A204.1 (cell line): ENCODE measurements at regions not wholly inside any gene's neighbourhood (a gene's known extent, or its start where the extent isn't known, plus 50 kb on each side); places are given as distances from the start of the nearest gene placed in this dataset.
"Not testable (repeated sequence)": the region's sequence is repeated elsewhere in the genome, so short reads cannot be mapped to it uniquely, and the experiment has no call there.

Experiments used
- FAIRE-seq: peaks from 2 replicates; lab custom pipeline; 2012; peaks lifted over from hg19 to GRCh38; lab: Jason Lieb, UNC

DNA sequence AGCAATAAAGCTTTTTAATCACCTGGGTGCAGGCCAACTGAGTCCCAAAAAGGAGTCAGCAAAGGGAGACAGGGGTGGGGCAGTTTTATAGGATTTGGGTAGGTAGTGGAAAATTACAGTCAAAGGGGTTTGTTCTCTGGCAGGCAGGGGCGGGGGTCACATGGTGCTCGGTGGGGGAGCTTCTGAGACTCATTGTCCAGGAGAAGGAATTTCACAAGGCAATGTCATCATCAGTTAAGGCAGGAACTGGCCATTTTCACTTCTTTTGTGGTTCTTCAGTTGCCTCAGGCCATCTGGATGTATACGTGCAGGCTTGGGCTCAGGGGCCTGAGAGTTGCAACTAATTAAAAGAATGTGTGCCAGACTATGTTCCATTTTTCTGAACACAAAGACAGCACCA lies 147.5 kb upstream of the SCN7A start:
- FAIRE-seq: not testable (repeated sequence)

DNA sequence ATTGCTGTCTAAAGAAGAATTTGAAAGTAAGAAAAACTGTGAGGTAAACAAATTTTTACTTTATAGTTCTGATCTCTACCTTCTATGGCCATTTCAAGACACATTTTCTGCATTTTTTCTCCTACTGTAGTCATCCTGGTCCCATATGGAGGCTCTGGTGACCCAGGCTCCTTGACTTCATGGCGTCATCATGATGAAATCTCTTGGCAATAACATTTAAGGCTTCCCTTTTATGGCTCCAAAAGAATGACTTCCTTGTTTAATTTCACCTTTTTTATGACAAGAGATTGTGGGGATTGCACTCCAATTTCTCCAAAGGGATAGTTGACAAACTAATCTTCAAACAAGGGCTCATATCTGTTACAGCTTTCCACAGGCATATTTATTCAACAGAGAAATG lies 143.0 kb upstream of the SCN7A start:
- no peak for FAIRE-seq

DNA sequence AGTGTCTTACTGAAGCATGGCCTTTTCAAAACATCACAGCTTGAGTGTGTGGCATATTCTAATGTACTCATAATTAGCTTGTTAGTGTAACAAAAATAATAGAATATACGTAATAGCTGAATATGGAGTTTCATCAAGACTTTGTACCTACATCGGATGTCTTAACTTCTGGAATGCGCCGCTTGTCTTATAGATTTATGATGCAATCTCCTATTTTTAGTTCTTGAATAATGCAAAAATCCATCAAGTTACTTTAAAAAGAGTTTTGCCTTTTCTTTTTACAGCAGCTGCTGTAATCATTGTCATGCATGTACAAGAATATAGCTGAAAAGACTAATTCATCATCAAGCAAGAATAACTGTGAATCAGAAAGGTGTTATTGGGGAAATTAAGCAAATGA lies 140.7 kb upstream of the SCN7A start:
- FAIRE-seq: no peak

DNA sequence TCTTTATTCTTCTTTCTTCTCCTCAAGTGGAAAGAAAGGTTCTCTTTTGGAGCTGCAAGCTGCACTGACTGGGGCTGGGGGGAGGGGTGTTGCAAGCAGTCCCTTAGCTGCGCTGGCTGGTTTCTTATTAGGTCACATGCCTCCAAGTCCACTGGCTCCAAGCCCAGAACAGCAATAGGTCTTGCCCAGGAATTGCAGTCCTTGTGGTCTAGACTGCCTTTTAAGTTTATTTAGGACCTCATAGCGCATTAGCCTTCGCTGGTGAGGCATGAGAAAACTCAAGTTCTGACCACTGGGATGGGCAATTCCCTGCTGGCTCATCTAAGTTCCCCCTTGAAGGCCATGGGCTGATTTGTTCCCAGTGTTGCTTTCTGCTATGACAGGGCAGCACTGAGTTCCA lies 138.6 kb upstream of the SCN7A start:
- FAIRE-seq: no peak

DNA sequence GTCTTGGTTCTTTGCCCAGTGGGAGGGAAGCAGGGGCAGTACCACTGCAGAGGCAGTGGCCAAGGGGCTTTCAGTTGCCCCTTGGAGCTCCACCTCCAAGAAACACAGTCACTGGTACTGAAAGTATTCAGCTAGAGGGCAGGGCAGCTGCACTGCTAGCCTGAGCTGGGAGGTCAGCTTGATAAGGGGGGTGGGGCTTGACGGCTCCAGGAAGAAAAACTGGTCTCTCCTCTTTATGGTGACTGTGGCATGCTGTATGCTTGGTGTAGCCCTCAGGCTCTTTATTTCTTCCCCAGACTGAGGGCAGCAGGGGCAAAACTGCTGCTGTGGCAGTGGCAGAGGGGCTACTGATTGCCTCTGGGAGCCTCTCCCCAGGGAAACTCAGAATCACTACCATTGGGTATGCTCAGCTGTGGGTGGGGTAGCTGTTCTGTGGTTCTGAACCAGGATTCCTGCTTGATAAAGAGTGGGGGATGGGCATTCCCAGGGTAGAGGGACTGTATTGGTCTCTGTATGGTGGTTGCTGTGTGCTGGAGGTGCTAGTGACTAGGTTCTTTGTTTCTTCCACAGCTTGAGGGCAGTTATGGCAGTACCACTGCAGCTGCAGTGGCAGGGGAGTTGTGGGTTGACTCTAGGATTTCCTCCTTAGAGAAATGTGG lies 134.6 kb upstream of the SCN7A start:
- no peak for FAIRE-seq

DNA sequence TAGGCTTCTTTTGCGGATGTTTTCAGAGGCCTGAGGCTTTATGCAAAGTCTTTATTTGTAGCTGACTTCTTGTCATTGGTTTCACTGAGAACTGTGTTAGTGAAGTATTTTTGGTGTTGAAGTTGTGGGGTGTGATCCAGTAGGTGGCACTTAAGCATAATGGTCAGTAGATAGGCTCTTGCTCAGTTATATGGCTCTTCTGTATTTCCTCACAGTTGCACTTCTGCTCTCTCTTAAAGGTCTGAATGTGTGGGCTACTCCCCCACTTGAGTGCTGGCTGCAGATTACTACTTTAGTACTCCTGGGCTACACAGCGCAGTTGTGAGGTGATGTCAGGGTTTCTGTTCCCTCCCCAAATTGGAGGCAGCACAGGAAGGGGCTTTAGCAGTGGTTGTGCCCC lies 133.8 kb upstream of the SCN7A start:
- FAIRE-seq: no peak

DNA sequence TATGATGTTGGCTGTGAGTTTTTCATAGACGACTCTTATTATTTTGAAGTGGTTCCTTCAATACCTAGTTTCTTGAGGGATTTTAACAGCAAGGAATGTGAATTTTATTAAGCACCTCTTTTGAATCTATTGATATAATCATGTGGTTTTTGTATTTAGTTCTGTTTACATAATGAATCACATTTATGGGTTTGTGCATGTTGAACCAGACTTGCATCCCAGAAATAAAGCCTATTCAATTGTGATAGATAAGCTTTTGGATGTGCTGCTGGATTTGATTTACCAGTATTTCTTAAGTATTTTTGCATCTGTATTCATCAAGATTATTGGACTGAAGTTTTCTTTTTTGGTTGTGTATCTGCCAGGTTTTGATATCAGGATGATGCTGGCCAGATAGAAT lies 131.6 kb upstream of the SCN7A start:
- FAIRE-seq: no peak

DNA sequence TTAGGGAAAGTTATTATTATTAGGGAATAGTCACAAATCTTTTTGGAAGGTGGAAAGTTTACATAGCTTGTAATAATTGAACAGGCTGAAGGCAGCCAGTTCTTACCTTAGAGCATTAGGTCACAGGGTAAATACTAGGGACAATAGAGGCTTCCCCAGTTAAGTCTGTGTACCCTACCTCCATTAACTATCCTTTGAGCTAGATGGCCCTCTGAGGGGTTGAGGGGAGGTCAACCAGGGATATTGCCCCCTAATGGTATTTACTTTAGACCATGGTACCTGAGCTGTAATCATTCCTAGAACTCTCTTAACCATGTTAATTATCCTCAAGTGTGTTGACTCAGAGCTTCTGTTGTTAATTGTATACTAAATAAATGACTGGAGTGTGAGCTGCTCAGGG lies 120.5 kb upstream of the SCN7A start:
- FAIRE-seq: no peak

DNA sequence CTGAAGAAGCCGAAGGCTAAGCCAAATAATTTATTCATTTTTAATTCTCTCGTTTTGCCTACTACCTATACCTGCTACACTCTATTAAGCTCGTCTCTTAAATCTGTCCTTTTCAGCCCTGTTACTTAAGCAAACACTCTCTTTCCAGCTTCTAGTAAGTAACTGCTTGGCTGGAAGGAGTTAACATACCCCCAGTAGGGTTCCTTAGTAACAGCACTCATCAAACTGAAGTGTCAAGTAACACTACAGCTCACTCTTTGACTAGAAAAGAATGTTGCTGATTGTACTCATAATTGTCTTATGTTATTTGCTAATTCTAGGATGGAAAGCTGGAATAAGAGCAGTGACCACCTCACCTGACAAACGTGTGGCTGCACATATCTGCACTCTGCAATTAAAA lies 120.0 kb upstream of the SCN7A start:
- no peak for FAIRE-seq

DNA sequence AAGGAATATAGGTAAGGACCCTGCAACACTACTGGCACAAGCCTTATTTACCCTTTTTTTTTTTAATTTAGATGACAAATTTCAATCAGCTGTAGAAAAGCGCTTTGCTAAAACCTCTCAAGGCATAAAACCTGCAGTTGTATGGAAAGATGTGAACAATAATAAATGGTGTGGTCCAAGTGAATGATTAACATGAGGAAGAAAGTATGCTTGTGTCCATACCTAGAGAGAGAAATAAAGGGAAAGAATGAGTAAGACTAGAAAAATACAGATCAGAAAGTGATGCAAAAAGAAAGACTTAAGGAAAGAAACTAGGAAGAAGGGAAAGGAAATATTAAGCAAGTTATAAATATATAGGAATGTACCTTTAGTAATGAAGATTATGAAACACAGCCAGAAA lies 119.2 kb upstream of the SCN7A start:
- FAIRE-seq: no peak

DNA sequence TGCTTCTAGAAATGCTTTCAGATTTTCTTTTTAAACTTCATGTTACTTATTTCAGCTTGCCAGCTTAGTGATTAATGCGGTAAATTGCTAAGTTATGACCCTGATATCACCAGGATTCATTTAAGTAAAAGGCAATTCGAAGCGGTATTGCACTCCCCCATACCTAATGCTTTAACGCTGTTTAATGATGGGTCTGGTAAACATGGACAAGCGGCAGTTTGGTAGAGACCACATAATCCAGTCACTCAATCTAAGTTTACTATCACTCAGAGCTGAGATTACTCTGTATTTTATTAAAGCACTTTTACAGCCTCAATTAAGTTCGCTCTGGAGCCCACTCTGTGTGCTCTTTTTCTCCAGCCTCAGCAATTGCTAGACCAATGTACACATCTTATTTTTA lies 118.2 kb upstream of the SCN7A start:
- FAIRE-seq: no peak

DNA sequence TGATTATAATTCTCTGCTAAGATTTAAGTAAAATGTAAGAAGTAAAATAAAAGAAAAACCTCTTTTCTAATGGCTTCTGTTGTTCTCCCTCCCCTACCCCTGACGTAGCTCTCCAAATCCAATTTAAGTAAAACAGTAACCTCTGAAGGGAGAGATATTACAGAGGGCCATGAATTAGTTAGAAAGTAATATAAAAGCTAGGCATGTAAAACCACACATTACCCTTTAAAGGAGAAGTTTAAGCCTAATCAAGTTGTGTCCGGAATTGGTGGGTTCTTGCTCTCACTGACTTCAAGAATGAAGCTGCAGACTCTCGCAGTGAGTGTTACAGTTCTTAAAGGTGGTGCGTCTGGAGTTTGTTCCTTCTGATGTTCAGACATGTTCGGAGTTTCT lies 116.9 kb upstream of the SCN7A start:
- FAIRE-seq: no peak

DNA sequence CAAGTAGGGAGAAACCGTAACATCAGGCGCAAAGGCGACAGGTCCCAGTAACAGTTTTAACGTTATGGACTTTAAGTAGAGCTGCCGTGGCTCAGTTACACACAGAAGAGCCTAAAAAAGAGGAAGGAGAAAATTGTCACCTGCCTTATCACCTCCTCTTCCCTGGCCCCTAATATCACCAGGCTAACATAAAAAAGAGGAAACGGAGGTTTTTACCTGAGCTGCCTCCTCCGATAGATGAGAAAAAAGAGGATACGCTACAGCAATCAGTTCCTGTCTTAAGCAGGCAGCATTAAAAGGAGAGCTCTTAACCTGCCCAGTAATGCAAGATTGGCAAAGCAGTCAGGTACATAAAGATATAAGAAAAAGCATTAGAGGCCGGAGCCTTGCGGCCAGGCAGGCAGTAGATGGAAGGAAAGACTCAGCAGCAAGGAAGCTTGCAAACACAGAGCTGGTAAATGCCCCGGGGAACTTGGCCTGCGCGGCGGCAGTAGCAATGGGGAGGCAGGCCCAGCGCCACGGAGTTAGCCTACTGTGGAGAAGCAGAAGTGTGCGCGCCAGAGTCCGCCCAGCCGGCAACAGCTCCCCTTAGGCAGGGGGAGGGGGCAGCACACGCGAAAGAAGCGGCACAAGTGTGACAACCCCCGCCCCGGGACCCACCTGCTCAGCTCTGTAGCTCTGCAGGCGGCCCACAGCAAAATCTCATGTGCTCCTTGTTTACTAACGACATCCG lies 116.3 kb upstream of the SCN7A start:
- no peak for FAIRE-seq

DNA sequence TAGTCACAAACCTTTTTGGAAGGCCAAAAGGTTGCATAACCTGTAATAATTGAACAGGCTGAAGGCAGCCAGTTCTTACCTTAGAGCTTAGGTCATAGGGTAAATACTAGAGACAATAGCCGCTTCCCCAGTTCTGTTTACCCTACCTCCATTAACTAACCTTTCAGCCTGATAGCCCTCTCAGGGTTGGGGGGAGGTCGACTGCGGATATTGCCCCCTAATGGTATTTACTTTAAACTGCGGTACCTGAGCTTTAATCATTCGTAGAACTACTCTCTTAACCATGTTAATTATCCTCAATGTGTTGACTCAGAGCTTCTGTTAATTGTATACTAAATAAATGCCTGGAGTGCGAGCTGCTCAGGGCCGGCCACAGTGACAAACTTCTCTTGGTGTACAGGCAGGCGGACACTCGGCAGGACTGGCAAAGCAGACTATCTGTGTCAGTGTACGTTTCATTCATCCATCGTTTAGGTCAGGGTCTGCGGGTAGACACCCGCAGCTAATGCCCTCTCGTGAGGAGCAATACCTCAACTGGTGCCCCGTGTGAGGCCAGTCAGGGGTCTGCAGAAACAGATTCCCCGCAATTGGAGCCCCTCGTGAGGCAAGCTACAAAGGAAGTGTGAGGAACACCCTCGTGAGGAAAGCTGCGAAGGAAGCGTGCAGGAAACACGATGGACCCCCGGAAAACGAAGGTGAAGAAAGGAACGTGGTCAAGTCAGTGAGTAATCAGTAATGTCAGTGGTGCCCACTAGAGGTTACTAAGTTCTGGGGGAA lies 115.3 kb upstream of the SCN7A start:
- FAIRE-seq: no peak

DNA sequence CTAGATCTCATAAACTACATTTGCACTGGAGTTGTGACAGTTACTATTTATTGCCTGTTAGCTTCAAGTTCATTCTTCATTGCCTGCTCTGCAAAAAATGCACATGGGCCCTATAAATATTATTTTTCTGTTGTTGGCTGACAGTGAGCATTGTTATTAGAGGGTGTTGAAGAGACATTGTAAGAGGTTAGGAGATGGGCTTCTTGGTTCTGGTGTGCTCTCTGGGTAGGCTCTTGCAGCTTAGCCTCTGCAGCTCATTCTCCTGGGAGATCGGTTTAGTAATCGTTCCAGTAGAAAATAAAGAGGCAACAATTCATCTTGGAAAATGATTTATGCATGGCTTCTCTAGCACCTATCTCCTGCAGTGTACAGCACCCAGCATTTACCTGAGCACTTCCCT lies 113.8 kb upstream of the SCN7A start:
- FAIRE-seq: no peak

DNA sequence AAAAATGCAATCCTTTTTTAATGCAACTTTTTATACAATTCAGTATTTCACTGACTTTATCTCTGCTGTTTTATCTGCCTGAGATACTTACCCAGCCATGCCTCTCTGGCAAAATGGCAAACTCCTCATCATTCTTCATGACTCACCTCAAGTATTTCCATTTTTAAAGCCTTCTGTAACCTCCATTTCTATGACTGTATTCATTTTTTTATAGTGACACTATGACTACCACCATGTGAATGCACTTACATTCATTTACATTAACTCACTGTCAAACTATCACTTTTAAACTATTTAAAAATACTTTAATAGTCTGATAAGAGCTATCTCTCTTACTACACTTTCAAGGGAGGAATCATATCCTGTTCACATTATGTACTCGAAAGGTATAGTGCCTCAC lies 99.4 kb upstream of the SCN7A start:
- no peak for FAIRE-seq

DNA sequence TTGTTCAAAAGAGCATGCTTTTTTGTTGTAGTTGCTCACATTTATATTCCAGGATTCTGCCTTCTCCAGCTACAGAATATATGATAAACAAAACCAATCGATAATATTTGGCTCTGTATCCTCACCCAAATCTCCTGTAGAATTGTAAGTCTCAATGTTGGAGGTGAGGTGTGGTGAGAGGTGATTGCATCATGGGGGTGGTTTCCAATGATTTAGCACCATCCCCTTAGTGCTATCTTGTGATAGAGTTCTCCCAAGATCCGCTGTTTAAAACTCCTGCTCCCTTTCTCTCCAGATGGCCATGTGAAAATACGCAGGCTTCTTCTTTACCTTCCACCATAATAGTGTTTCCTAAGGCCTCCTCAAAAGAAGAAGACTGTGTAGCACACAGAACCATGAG lies 98.7 kb upstream of the SCN7A start:
- no peak for FAIRE-seq

DNA sequence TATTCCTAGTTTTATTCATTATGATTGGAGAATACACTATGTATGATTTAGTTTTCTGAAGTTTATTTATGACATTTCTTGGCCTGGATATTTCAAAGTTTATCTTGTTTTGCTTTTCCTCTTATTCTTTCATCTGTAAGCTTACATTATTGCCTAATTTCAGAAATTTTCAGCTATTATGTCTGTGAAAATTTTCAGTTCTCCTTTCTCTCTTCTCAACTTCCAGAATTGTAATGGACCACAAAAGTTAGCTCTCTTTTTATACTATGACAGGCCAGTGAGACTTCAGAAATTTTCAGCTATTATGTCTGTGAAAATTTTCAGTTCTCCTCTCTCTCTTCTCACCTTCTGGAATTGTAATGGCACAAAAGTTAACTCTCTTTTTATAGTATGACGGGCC lies 97.2 kb upstream of the SCN7A start:
- FAIRE-seq: no peak

DNA sequence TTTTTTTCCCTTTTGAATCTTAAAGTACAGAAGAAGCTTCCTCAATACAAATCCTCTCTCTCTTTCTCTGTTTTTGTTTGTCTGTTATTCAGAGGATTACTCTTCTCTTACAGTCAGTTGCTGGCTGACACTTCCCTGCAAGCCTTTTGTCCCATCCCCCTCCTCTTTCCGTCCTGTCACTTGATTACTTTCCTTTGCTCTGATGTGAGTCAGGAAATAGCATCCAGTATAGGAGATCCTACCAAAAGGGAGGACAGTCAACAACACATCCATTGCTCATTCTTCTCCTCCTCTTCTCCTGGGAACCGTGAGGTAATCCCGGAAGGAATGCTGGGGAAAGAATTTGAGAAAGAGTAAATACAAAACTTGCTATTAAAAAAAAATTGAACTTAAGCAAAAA lies 79.3 kb upstream of the SCN7A start:
- FAIRE-seq: no peak

DNA sequence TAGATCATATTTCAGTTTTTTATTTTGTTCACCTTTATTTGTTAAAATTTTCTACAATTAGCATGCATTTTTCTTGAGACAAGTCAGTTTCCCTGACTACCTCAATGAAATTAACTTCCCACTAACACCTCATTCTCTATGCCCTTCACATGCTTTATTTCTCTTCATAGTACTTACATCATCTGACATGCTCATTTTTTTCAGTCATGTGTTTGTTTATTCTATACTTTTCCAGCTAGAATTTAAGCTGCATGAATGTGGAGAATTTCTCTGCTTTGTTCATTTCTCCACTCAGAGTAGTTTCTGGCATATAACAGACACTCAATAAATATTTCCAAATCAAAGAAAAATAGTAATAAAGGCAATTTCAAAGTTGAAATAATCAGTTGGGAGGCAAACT lies 78.9 kb upstream of the SCN7A start:
- no peak for FAIRE-seq

DNA sequence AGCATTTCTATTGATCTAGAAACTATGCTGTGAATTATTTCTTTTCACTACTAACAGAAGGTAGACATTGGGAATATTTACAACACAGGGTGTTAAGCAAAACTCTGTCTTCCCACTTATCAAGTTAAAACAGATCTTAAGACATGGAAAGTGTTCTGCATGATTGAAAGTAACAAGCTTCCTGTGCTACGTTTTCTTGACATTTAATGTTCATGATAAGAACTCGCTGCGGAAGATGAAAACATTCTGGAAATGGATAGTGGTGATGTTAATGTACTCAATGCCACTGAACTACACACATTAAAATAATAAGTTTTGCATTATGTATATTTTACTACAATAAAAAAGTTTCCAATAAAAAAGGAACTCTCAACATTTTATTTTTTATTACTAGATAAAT lies 74.4 kb upstream of the SCN7A start:
- no peak for FAIRE-seq

DNA sequence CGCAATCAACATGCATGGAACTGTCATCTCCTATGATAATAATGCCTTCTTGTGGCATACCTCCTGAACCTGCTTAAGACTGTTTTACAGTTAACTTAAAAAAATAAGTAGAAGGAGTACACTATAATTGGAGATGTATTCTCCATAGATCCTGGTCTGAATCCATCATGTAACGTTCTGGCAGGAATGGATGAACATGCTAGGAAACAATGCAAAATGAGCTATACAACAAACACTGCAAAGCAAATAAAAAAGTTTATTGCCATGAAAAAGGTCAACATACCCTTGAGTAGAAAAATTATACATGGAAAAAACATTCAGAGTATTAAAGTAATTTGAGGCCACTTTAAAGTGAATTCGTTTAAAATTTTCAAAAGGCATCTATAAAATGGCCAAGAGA lies 71.5 kb upstream of the SCN7A start:
- FAIRE-seq: no peak

DNA sequence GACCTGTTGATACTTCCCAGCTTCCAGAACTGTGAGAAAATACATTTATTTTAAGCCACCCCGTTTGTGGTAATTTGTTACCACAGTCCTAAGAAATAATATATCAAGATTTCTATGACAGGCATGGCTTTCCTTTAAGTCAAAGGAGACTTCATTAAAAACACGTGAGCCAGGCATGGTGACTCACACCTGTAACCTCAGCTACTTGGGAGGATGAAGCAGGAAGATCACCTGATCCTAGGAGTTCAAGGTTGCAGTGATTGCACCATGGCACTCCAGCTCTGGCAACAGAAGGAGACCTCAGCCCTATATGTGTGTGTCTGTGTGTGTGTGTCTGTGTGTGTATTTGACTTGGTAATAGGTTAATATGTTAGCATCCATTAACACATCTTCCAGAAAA lies 69.8 kb upstream of the SCN7A start:
- FAIRE-seq: no peak

DNA sequence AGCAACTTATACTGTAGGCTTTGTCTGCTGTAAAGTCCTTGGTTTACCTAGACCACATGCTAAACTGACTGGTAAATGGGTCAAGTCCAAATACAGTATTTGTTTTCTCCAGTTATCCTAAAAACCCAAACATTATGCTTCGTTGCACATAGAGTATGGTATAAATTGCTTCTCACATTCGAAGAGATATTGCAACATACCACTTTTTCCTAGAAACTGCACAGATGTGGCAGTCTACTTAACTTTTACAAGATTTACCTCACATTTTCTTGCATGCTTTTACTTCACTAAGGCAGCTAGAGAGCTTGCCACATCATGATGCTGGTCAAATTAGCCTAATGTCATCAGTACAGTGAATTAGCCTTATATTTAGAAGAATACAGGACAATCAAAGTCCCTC lies 66.0 kb upstream of the SCN7A start:
- no peak for FAIRE-seq
